Panc1 (cell line): ENCODE measurements at regions not wholly inside any gene's neighbourhood (a gene's known extent, or its start where the extent isn't known, plus 50 kb on each side); places are given as distances from the start of the nearest gene placed in this dataset.

Source experiments
- ATAC-seq: fragments of 200-7000 bp; cut with Tn5 transposase; 2 replicates; pipeline ENCODE4 v1.9.1; 2020; ENCODE audit warnings: mild to moderate bottlenecking, moderate library complexity
- BruUV-seq: library from RNA; stranded (reverse); fragments of 400-500 nt; replicated peaks from 2 replicates; lab custom pipeline; 2021; lab: Mats Ljungman, UMichigan
- CTCF ChIA-PET: fragments of 300-600 bp; sonication (Branson Sonifier 250); formaldehyde crosslinking; loops from one replicate; lab custom pipeline; 2022; ENCODE audit warnings: antibody characterized with exemption; lab: Charles Lee
- POLR2A ChIA-PET: fragments of 300-600 bp; sonication (Branson Sonifier 250); formaldehyde crosslinking; loops from one replicate; lab custom pipeline; 2022; ENCODE audit warnings: antibody characterized with exemption; lab: Charles Lee
- DNase-seq: peaks from one replicate; pipeline ENCODE4 v3.0.0-alpha.2; 2010; ENCODE audit warnings: low read depth, low spot score
- H3K27ac ChIP-seq: 2 replicates; pipeline ENCODE4 v1.5.1; 2011; ENCODE audit warnings: mild to moderate bottlenecking, low read length, inconsistent platforms
- H3K27me3 ChIP-seq: fragments of 200-500 bp; sonication (Bioruptor generic); 2 replicates; pipeline ENCODE4 v1.6.0; 2014; ENCODE audit warnings: low read length, inconsistent platforms; ENCODE audit not compliant: control insufficient read depth, insufficient read depth
- H3K36me3 ChIP-seq: fragments of 200-500 bp; sonication (Bioruptor generic); 2 replicates; pipeline ENCODE4 v1.5.1; 2014; ENCODE audit warnings: inconsistent platforms, mild to moderate bottlenecking, low read length, moderate library complexity; ENCODE audit not compliant: control insufficient read depth, insufficient read depth
- H3K4me1 ChIP-seq: 2 replicates; pipeline ENCODE4 v1.5.1; 2011; ENCODE audit warnings: inconsistent platforms, mild to moderate bottlenecking, low read length, moderate library complexity; ENCODE audit not compliant: control insufficient read depth, insufficient read depth
- H3K4me3 ChIP-seq, 2 experiments: 2 replicates each; pipeline ENCODE4 v1.5.1; 2011 to 2012; ENCODE audit warnings: low read depth in 2 of 2, low read length in 2 of 2, mild to moderate bottlenecking in 2 of 2, inconsistent platforms in 1 of 2, moderate library complexity in 1 of 2
- H3K9me3 ChIP-seq: fragments of 200-500 bp; sonication (Bioruptor generic); 2 replicates; pipeline ENCODE4 v1.5.1; 2014; ENCODE audit warnings: low read depth, mild to moderate bottlenecking, inconsistent platforms, low read length, moderate library complexity; ENCODE audit not compliant: control insufficient read depth, insufficient read depth
- CTCF ChIP-seq: fragments of 450-650 bp; IDR thresholded peaks from 2 replicates; pipeline ENCODE4 v1.5.1; 2017; ENCODE audit warnings: mild to moderate bottlenecking
- POLR2AphosphoS5 ChIP-seq: IDR thresholded peaks from 2 replicates; pipeline ENCODE4 v1.6.1; 2012; ENCODE audit warnings: mild to moderate bottlenecking, low read depth, low read length, moderate library complexity
- REST ChIP-seq, 2 experiments: IDR thresholded peaks; 2 replicates each; pipeline ENCODE4 v1.6.1; 2011 to 2012; ENCODE audit warnings: low read depth in 2 of 2, control low read depth in 1 of 2, low read length in 1 of 2, mild to moderate bottlenecking in 1 of 2, moderate library complexity in 1 of 2; ENCODE audit not compliant: insufficient read depth in 1 of 2
- SIN3A ChIP-seq: IDR thresholded peaks from 2 replicates; pipeline ENCODE4 v1.6.1; 2012; ENCODE audit warnings: low read depth, mild to moderate bottlenecking, low read length, moderate library complexity, borderline replicate concordance; ENCODE audit not compliant: insufficient read depth
- TCF7L2 ChIP-seq: IDR thresholded peaks from 2 replicates; pipeline ENCODE4 v1.6.1; 2011; ENCODE audit warnings: mild to moderate bottlenecking, low read depth, low read length, inconsistent platforms
- in situ Hi-C: cut with HindIII; loops from 2 replicates; pipeline ENCODE4 v1.10.0; 2016; ENCODE audit warnings: low sequenced_read_pairs, low pct_unique_long_range_greater_than_20kb
- intact Hi-C: fragments of 100-400 bp; cut with micrococcal nuclease; formaldehyde crosslinking; loops from one replicate; pipeline ENCODE4 v1.10.0; 2022; ENCODE audit not compliant: unreplicated experiment

- DNase-seq (no peak), ATAC-seq (no peak)
- Histone ChIP-seq H3K4me1 (no peaks in the 10 kb centered on the region), H3K27ac (no peak overlapping the region), H3K4me3 (no peak overlapping the region), H3K9me3 (no peaks in the 10 kb centered on the region), H3K27me3 (peaks cover 16% of the 10 kb centered on the region; the same call in 1 of the 2 replicates), H3K36me3 (no peaks in the 10 kb centered on the region)
- POLR2A ChIA-PET, result no interaction called here
- intact Hi-C loops, result loop anchor here (5.0 to 10.0 kb wide), 4 partner anchors 99 to 634 kb away; no protein-coding TSS in a partner anchor
- TF ChIP-seq SIN3A, result no peak
- no peak for TF ChIP-seq POLR2AphosphoS5
- TF ChIP-seq TCF7L2, result no peak
- no peak for TF ChIP-seq CTCF
- no peak for TF ChIP-seq REST (IDR thresholded peaks at IDR 0.05; ENCODE audit: insufficient read depth in 1 of 2, low read depth in 2 of 2, low read length in 1 of 2)
- in situ Hi-C loops, result no loop called here
- no TSS peak for BruUV-seq
- CTCF ChIA-PET, result no interaction called here
Measured at GRCh38 chr7:131948434-131949053, 392.1 kb upstream of the PODXL start.

GRCh38 chr7:131947661-131948060 lies 391.2 kb upstream of the PODXL start:
- Histone ChIP-seq H3K27ac (no peak overlapping the region), H3K36me3 (no peaks in the 10 kb centered on the region), H3K9me3 (no peaks in the 10 kb centered on the region), H3K4me1 (no peaks in the 10 kb centered on the region), H3K27me3 (peaks cover 16% of the 10 kb centered on the region; the same call in 1 of the 2 replicates), H3K4me3 (no peak overlapping the region)
- in situ Hi-C loops (no loop called here), intact Hi-C loops (loop anchor here (5.0 to 10.0 kb wide), 4 partner anchors 100 to 635 kb away; no protein-coding TSS in a partner anchor)
- POLR2A ChIA-PET, result no interaction called here
- DNase-seq (no peak), ATAC-seq (no peak)
- TF ChIP-seq CTCF, result no peak
- TF ChIP-seq TCF7L2, result no peak
- no peak for TF ChIP-seq POLR2AphosphoS5
- TF ChIP-seq REST (IDR thresholded peaks at IDR 0.05; ENCODE audit: insufficient read depth in 1 of 2, low read depth in 2 of 2, low read length in 1 of 2), result no peak
- no peak for TF ChIP-seq SIN3A
- CTCF ChIA-PET, result interaction anchor here (0.6 kb wide), 1 partner anchor 88 kb away, joined by 3 read pairs; no protein-coding TSS in a partner anchor
- BruUV-seq, result no TSS peak
